Fibroblast of lung (primary cell): ENCODE measurements at regions not wholly inside any gene's neighbourhood (a gene's known extent, or its start where the extent isn't known, plus 50 kb on each side); places are given as distances from the start of the nearest gene placed in this dataset.
"Not testable (repeated sequence)": the region's sequence is repeated elsewhere in the genome, so short reads cannot be mapped to it uniquely, and the experiment has no call there.

ENCODE experiments used
- DNase-seq, 2 donors: peaks; one replicate each; pipeline versions ENCODE4 v3.0.0 to v3.0.0-alpha.2; 2010; ENCODE audit warnings: low read depth in 2 of 2
- H2AFZ ChIP-seq: 2 replicates; pipeline ENCODE4 v1.5.1; 2012; ENCODE audit warnings: low read length, control low read depth, inconsistent platforms
- H3K27ac ChIP-seq: 2 replicates; pipeline ENCODE4 v1.5.1; 2011; ENCODE audit warnings: low read length, control low read depth; ENCODE audit not compliant: insufficient read depth
- H3K27me3 ChIP-seq: 2 replicates; pipeline ENCODE4 v1.5.1; 2011; ENCODE audit warnings: mild to moderate bottlenecking, low read length; ENCODE audit not compliant: control insufficient read depth, insufficient read depth
- H3K36me3 ChIP-seq: 2 replicates; pipeline ENCODE4 v1.5.1; 2011; ENCODE audit warnings: low read length; ENCODE audit not compliant: control insufficient read depth, insufficient read depth
- H3K4me1 ChIP-seq: 2 replicates; pipeline ENCODE4 v1.5.1; 2011; ENCODE audit warnings: low read length; ENCODE audit not compliant: control insufficient read depth, insufficient read depth; ENCODE audit errors: extremely low read depth
- H3K4me2 ChIP-seq: 2 replicates; pipeline ENCODE4 v1.5.1; 2011; ENCODE audit warnings: low read length, control low read depth; ENCODE audit not compliant: insufficient read depth; ENCODE audit errors: extremely low read depth
- H3K4me3 ChIP-seq, 4 experiments: fragments of 200-600 bp in 1 of 4; sonication (generic) in 1 of 4; replicated peaks in 1 of 4; 2 replicates each; pipeline ENCODE4 v1.5.1; 2011 to 2016; ENCODE audit warnings: low read length in 4 of 4, low read depth in 3 of 4, mild to moderate bottlenecking in 3 of 4, control low read depth in 2 of 4, inconsistent platforms in 1 of 4, mixed read lengths in 1 of 4; ENCODE audit not compliant: insufficient read depth in 1 of 4; ENCODE audit errors: control extremely low read depth in 1 of 4
- H3K79me2 ChIP-seq: 2 replicates; pipeline ENCODE4 v1.5.1; 2012; ENCODE audit warnings: mild to moderate bottlenecking, low read length, inconsistent platforms; ENCODE audit not compliant: control insufficient read depth, insufficient read depth
- H3K9ac ChIP-seq: 2 replicates; pipeline ENCODE4 v1.5.1; 2011; ENCODE audit warnings: mild to moderate bottlenecking, low read length, control low read depth; ENCODE audit not compliant: insufficient read depth
- H3K9me3 ChIP-seq: 2 replicates; pipeline ENCODE4 v1.5.1; 2012; ENCODE audit warnings: low read depth, low read length; ENCODE audit not compliant: control insufficient read depth, insufficient read depth
- H4K20me1 ChIP-seq: 2 replicates; pipeline ENCODE4 v1.5.1; 2011; ENCODE audit warnings: low read length; ENCODE audit not compliant: control insufficient read depth, insufficient read depth; ENCODE audit errors: extremely low read depth
- CTCF ChIP-seq, 2 donors: IDR thresholded peaks in 1 of 2; conservative IDR thresholded peaks in 1 of 2; 1 replicate in 1 of 2; 2 replicates in 1 of 2; pipeline ENCODE4 v1.5.1; 2011 to 2012; ENCODE audit warnings: low read length in 2 of 2, control low read depth in 1 of 2, inconsistent platforms in 1 of 2, low read depth in 1 of 2, mild to moderate bottlenecking in 1 of 2
- EZH2 ChIP-seq: IDR thresholded peaks from 2 replicates; pipeline ENCODE4 v1.5.1; 2012; ENCODE audit warnings: low read length, control low read depth, mild to moderate bottlenecking; ENCODE audit errors: missing control alignments

GRCh38 chr20:53818457-53819177, 225.0 kb upstream of the ZNF217 start:
- H4K20me1 ChIP-seq: no peaks in the 10 kb centered on the region
- H3K4me3 ChIP-seq: no peak overlapping the region
- H2AFZ ChIP-seq: no peak overlapping the region
- H3K36me3 ChIP-seq: no peaks in the 10 kb centered on the region
- H3K9ac ChIP-seq: no peak overlapping the region
- H3K9me3 ChIP-seq: no peaks in the 10 kb centered on the region
- H3K27ac ChIP-seq: no peak overlapping the region
- no peaks in the 10 kb centered on the region for H3K4me1 ChIP-seq
- TF ChIP-seq CTCF (conservative IDR thresholded peaks at IDR 0.05 in 1 of 2, IDR thresholded peaks at IDR 0.05 in 1 of 2; ENCODE audit: low read depth in 1 of 2, low read length in 2 of 2) (no peak), EZH2 (no peak)
- no peak for DNase-seq
- H3K27me3 ChIP-seq: no peaks in the 10 kb centered on the region
- H3K79me2 ChIP-seq: no peaks in the 10 kb centered on the region
- H3K4me2 ChIP-seq: no peak overlapping the region

GRCh38 chr20:53817513-53817912, 223.9 kb upstream of the ZNF217 start:
- not testable (repeated sequence) for H3K4me2 ChIP-seq, DNase-seq, H3K4me1 ChIP-seq, H3K4me3 ChIP-seq, H3K79me2 ChIP-seq, H3K36me3 ChIP-seq, H4K20me1 ChIP-seq, H3K27ac ChIP-seq, H2AFZ ChIP-seq, H3K27me3 ChIP-seq, H3K9me3 ChIP-seq, H3K9ac ChIP-seq

- Histone ChIP-seq H3K36me3 (no peaks in the 10 kb centered on the region), H3K79me2 (no peaks in the 10 kb centered on the region), H3K9ac (no peak overlapping the region), H3K27me3 (no peaks in the 10 kb centered on the region), H3K4me3 (no peak overlapping the region), H3K27ac (no peak overlapping the region), H2AFZ (no peak overlapping the region), H4K20me1 (no peaks in the 10 kb centered on the region), H3K4me1 (no peaks in the 10 kb centered on the region), H3K4me2 (no peak overlapping the region), H3K9me3 (no peaks in the 10 kb centered on the region)
- DNase-seq: no peak
- TF ChIP-seq CTCF (conservative IDR thresholded peaks at IDR 0.05 in 1 of 2, IDR thresholded peaks at IDR 0.05 in 1 of 2; ENCODE audit: low read depth in 1 of 2, low read length in 2 of 2): no peak
- TF ChIP-seq EZH2: no peak
Observed at GRCh38 chr20:53816872-53817398, 223.3 kb upstream of the ZNF217 start.
